ENCODE measurements at regions not wholly inside any gene's neighbourhood (a gene's known extent, or its start where the extent isn't known, plus 50 kb on each side); places are given as distances from the start of the nearest gene placed in this dataset.

GRCh38 chr5:72566746-72567145 is 59.5 kb upstream of the ZNF366 start:
- no peak for ATAC-seq (ENCODE audit: low read depth)
- POLR2A ChIA-PET: no interaction called here
- Mint-ChIP-seq H3K9me3 (peaks cover 2% of the 10 kb centered on the region), H3K4me3 (no peak overlapping the region), H3K27me3 (peaks cover 17% of the 10 kb centered on the region), H3K36me3 (no peaks in the 10 kb centered on the region), H3K27ac (no peak overlapping the region), H3K4me1 (no peaks in the 10 kb centered on the region)
- no peak for DNase-seq

GRCh38 chr5:72565513-72566289 is 58.5 kb upstream of the ZNF366 start:
- no peak for DNase-seq
- ATAC-seq (ENCODE audit: low read depth): no peak
- POLR2A ChIA-PET: no interaction called here
- H3K9me3 Mint-ChIP-seq: peaks cover 2% of the 10 kb centered on the region
- H3K27me3 Mint-ChIP-seq: peaks cover 13% of the 10 kb centered on the region
- H3K4me1 Mint-ChIP-seq: no peaks in the 10 kb centered on the region
- H3K36me3 Mint-ChIP-seq: no peaks in the 10 kb centered on the region
- H3K27ac Mint-ChIP-seq: no peak overlapping the region
- no peak overlapping the region for H3K4me3 Mint-ChIP-seq

GRCh38 chr5:72562717-72563116 is 55.5 kb upstream of the ZNF366 start:
- no peaks in the 10 kb centered on the region for H3K4me1 Mint-ChIP-seq
- no peaks in the 10 kb centered on the region for H3K36me3 Mint-ChIP-seq
- H3K27ac Mint-ChIP-seq: no peak overlapping the region
- DNase-seq (no peak), ATAC-seq (ENCODE audit: low read depth) (no peak)
- POLR2A ChIA-PET: no interaction called here
- H3K4me3 Mint-ChIP-seq: no peak overlapping the region
- H3K9me3 Mint-ChIP-seq: peaks cover 2% of the 10 kb centered on the region
- peaks cover 7% of the 10 kb centered on the region for H3K27me3 Mint-ChIP-seq

GRCh38 chr5:72561148-72561972 is 54.1 kb upstream of the ZNF366 start:
- no peak overlapping the region for H3K4me3 Mint-ChIP-seq
- no peak for DNase-seq
- peaks cover 12% of the 10 kb centered on the region for H3K27me3 Mint-ChIP-seq
- H3K27ac Mint-ChIP-seq: no peak overlapping the region
- no peak for ATAC-seq (ENCODE audit: low read depth)
- no peaks in the 10 kb centered on the region for H3K36me3 Mint-ChIP-seq
- H3K9me3 Mint-ChIP-seq: peaks cover 2% of the 10 kb centered on the region
- H3K4me1 Mint-ChIP-seq: peaks cover 7% of the 10 kb centered on the region
- POLR2A ChIA-PET: no interaction called here

GRCh38 chr5:72559866-72560766 is 52.9 kb upstream of the ZNF366 start:
- POLR2A ChIA-PET: no interaction called here
- ATAC-seq (ENCODE audit: low read depth) (no peak), DNase-seq (no peak)
- H3K9me3 Mint-ChIP-seq: no peaks in the 10 kb centered on the region
- peaks cover 9% of the 10 kb centered on the region for H3K4me1 Mint-ChIP-seq
- no peak overlapping the region for H3K4me3 Mint-ChIP-seq
- no peaks in the 10 kb centered on the region for H3K36me3 Mint-ChIP-seq
- H3K27me3 Mint-ChIP-seq: peaks cover 17% of the 10 kb centered on the region
- no peak overlapping the region for H3K27ac Mint-ChIP-seq

DNA sequence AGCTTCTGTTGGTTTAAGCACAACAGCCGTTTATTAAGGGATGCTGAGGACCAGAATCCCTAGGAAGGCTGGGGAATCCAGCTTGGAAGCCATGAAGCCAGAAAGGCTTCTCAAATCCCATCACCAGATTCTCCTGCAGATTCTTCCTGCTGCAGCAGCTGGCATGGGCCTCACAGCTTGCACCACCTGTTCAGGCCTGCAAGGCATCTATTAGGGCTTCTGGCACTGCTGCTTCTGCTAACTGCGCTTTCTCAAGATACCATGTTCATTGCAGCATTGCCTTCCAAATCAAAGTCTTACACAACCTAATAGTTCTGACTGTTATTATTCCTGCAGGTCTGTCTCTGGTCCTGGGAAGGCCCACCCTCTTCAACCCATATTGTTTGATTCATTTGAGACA is 51.2 kb upstream of the ZNF366 start:
- DNase-seq: no peak
- no peak overlapping the region for H3K4me3 Mint-ChIP-seq
- POLR2A ChIA-PET: no interaction called here
- no peak overlapping the region for H3K27ac Mint-ChIP-seq
- H3K4me1 Mint-ChIP-seq: peaks cover 9% of the 10 kb centered on the region
- no peaks in the 10 kb centered on the region for H3K36me3 Mint-ChIP-seq
- peaks cover 19% of the 10 kb centered on the region for H3K27me3 Mint-ChIP-seq
- no peak for ATAC-seq (ENCODE audit: low read depth)
- no peaks in the 10 kb centered on the region for H3K9me3 Mint-ChIP-seq

DNA sequence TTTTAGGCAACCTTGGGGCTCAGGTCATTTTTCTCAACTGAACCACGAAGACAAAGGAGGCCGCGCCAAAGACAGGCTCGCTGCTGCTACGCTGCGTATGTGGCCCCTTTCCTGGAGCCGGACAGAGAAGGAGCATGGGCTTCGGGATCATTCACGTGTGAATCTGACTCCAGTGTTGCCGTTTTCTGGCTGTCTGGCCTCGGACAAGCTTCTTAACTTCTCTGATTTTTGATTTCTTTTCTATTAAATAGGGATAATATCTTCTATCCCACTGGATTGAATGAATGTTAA is 50.8 kb upstream of the ZNF366 start:
- POLR2A ChIA-PET: no interaction called here
- Mint-ChIP-seq H3K27me3 (peaks cover 19% of the 10 kb centered on the region), H3K27ac (no peak overlapping the region), H3K4me1 (peaks cover 9% of the 10 kb centered on the region), H3K9me3 (no peaks in the 10 kb centered on the region), H3K4me3 (no peak overlapping the region), H3K36me3 (no peaks in the 10 kb centered on the region)
- DNase-seq (no peak), ATAC-seq (ENCODE audit: low read depth) (no peak)

- DNase-seq: no peak
- Mint-ChIP-seq H3K27ac (no peak overlapping the region), H3K36me3 (no peaks in the 10 kb centered on the region), H3K4me1 (peaks cover 9% of the 10 kb centered on the region), H3K9me3 (no peaks in the 10 kb centered on the region), H3K4me3 (peak overlapping the region; percentile 63), H3K27me3 (peaks cover 19% of the 10 kb centered on the region)
- peak; percentile 35 for ATAC-seq (ENCODE audit: low read depth)
- POLR2A ChIA-PET: no interaction called here
Measured at GRCh38 chr5:72557167-72558045, 50.2 kb upstream of the ZNF366 start.

All from activated naive CD8-positive, alpha-beta T cell treated with anti-CD3 and anti-CD28 coated beads, Interleukin-2, amount 10 ng/mL, durations not matched to agents 7 days and 5 days (primary cell).